Omental fat pad (tissue), 3 donors: ENCODE measurements at regions not wholly inside any gene's neighbourhood (a gene's known extent, or its start where the extent isn't known, plus 50 kb on each side); places are given as distances from the start of the nearest gene placed in this dataset.

Experiments used
- ATAC-seq: fragments of 150-250 bp; one replicate; pipeline ENCODE4 v1.9.1; 2016; ENCODE audit warnings: mild to moderate bottlenecking, moderate library complexity; ENCODE audit not compliant: low FRiP score
- DNase-seq: peaks from one replicate; pipeline ENCODE4 v3.0.0-alpha.2; 2019; ENCODE audit warnings: low spot score
- CTCF ChIP-seq, 3 donors: fragments of 450-650 bp; IDR thresholded peaks; one replicate each; pipeline ENCODE4 v1.5.1; 2016 to 2017; ENCODE audit warnings: antibody characterized with exemption in 3 of 3, mild to moderate bottlenecking in 3 of 3, moderate library complexity in 2 of 3

GRCh38 chr15:47506329-47507100 lies 210.8 kb upstream of the SEMA6D start:
- no peak for ATAC-seq
- TF ChIP-seq CTCF (IDR thresholded peaks at IDR 0.05): no peak
- DNase-seq: no peak

- DNase-seq: no peak
- no peak for TF ChIP-seq CTCF (IDR thresholded peaks at IDR 0.05)
- ATAC-seq: no peak
Measured at GRCh38 chr15:47507221-47507985, 209.9 kb upstream of the SEMA6D start.

GRCh38 chr15:47511261-47511660 lies 206.0 kb upstream of the SEMA6D start:
- DNase-seq: no peak
- ATAC-seq: no peak
- TF ChIP-seq CTCF (IDR thresholded peaks at IDR 0.05): no peak

- no peak for TF ChIP-seq CTCF (IDR thresholded peaks at IDR 0.05)
- no peak for DNase-seq
- ATAC-seq: no peak
Measured at GRCh38 chr15:47513471-47513870, 203.8 kb upstream of the SEMA6D start.

- DNase-seq (no peak), ATAC-seq (peak; percentile 19)
- no peak for TF ChIP-seq CTCF (IDR thresholded peaks at IDR 0.05)
Measured at GRCh38 chr15:47514200-47514652, 203.1 kb upstream of the SEMA6D start.

- no peak for TF ChIP-seq CTCF (IDR thresholded peaks at IDR 0.05)
- no peak for DNase-seq
- ATAC-seq: peak; percentile 41
Measured at GRCh38 chr15:47516558-47516957, 200.7 kb upstream of the SEMA6D start.
